PC-9 (cell line): ENCODE measurements at regions not wholly inside any gene's neighbourhood (a gene's known extent, or its start where the extent isn't known, plus 50 kb on each side); places are given as distances from the start of the nearest gene placed in this dataset.
"Not testable (repeated sequence)": the region's sequence is repeated elsewhere in the genome, so short reads cannot be mapped to it uniquely, and the experiment has no call there.

Experiments used
- EZH2 ChIP-seq: fragments of 200-600 bp; sonication (generic); IDR thresholded peaks from 2 replicates; pipeline ENCODE4 v1.8.0; 2017; ENCODE audit warnings: antibody characterized with exemption, low read depth
- TF ChIP-seq, protein P1 (sequence below): fragments of 200-600 bp; sonication (generic); conservative IDR thresholded peaks from 2 replicates; pipeline ENCODE4 v1.6.1; 2017; ENCODE audit warnings: mixed run types, antibody characterized with exemption, mild to moderate bottlenecking, moderate library complexity

DNA sequence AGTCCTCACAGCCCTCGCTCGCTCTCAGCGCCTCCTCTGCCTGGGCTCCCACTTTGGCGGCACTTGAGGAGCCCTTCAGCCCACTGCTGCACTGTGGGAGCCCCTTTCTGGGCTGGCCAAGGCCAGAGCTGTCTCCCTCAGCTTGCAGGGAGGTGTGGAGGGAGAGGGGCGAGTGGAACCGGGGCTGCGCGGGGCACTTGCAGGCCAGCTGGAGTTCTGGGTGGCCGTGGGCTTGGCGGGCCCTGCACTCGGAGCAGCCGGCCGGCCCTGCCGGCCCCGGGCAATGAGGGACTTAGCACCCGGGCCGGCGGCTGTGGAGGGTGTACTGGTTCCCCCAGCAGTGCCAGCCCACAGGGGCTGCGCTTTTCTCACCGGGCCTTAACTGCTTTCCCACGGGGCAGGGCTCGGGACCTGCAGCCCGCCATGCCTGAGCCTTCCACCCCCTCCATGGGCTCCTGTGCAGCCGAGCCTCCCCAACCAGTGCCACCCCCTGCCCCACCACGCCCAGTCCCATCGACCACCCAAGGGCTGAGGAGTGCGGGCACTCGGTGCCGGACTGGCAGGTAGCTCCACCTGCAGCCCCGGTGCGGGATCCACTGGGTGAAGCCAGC, 584.1 kb upstream of the KLF12 start:
- TF ChIP-seq EZH2: not testable (repeated sequence)
- TF ChIP-seq, protein P1, sequence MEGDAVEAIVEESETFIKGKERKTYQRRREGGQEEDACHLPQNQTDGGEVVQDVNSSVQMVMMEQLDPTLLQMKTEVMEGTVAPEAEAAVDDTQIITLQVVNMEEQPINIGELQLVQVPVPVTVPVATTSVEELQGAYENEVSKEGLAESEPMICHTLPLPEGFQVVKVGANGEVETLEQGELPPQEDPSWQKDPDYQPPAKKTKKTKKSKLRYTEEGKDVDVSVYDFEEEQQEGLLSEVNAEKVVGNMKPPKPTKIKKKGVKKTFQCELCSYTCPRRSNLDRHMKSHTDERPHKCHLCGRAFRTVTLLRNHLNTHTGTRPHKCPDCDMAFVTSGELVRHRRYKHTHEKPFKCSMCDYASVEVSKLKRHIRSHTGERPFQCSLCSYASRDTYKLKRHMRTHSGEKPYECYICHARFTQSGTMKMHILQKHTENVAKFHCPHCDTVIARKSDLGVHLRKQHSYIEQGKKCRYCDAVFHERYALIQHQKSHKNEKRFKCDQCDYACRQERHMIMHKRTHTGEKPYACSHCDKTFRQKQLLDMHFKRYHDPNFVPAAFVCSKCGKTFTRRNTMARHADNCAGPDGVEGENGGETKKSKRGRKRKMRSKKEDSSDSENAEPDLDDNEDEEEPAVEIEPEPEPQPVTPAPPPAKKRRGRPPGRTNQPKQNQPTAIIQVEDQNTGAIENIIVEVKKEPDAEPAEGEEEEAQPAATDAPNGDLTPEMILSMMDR: not testable (repeated sequence)
